ENCODE measurements at regions not wholly inside any gene's neighbourhood (a gene's known extent, or its start where the extent isn't known, plus 50 kb on each side); places are given as distances from the start of the nearest gene placed in this dataset.

DNA sequence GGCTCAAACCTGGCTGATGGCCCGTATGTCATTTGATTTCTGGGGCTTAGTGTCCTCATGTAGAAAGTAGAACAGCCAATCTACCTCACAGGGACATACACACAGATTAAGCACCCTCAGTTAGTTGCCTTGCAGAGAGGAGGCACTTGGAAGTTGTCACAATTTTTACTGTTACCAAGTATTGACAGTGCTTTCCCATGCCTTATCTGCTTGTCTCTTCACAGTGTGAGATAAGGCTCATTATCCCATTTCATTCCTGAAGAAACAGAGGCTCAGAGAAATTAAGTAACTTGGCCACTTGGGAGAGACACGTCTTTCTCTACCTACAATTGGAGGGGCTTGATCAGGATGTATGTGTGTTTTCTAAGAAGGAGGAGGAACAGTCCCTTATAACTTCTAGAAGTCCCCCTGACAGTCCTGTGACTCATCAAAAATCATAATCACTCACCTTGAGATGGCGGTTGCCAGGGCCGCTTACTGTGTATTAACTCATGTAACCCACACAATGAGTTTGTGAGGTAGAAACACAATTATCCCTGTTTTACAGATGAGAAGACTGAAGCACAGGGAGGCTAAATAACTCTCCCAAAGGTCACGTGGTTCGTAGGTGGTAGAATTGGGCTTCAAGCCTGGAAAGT, 56.9 kb upstream of the LHX1 start:
- TF ChIP-seq POLR2A (IDR thresholded peaks at IDR 0.05; ENCODE audit: extremely low read depth, insufficient read length) (no peak), MYC (IDR thresholded peaks at IDR 0.05; ENCODE audit: low read depth, low read length) (no peak)
- TF ChIP-seq, protein P1, sequence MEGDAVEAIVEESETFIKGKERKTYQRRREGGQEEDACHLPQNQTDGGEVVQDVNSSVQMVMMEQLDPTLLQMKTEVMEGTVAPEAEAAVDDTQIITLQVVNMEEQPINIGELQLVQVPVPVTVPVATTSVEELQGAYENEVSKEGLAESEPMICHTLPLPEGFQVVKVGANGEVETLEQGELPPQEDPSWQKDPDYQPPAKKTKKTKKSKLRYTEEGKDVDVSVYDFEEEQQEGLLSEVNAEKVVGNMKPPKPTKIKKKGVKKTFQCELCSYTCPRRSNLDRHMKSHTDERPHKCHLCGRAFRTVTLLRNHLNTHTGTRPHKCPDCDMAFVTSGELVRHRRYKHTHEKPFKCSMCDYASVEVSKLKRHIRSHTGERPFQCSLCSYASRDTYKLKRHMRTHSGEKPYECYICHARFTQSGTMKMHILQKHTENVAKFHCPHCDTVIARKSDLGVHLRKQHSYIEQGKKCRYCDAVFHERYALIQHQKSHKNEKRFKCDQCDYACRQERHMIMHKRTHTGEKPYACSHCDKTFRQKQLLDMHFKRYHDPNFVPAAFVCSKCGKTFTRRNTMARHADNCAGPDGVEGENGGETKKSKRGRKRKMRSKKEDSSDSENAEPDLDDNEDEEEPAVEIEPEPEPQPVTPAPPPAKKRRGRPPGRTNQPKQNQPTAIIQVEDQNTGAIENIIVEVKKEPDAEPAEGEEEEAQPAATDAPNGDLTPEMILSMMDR (IDR thresholded peaks at IDR 0.05; ENCODE audit: low read depth, low read length): no peak
- TF ChIP-seq, protein P2, sequence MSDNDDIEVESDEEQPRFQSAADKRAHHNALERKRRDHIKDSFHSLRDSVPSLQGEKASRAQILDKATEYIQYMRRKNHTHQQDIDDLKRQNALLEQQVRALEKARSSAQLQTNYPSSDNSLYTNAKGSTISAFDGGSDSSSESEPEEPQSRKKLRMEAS (IDR thresholded peaks at IDR 0.05; ENCODE audit: low read depth, low read length): no peak

Measured in NB4 (cell line).